Ovary (tissue), 3 donors: ENCODE measurements at regions not wholly inside any gene's neighbourhood (a gene's known extent, or its start where the extent isn't known, plus 50 kb on each side); places are given as distances from the start of the nearest gene placed in this dataset.

Experiments
- EP300 ChIP-seq: sonication (generic); formaldehyde crosslinking; IDR thresholded peaks from one replicate; pipeline ENCODE4 v1.6.1; 2017; ENCODE audit warnings: antibody characterized with exemption
- POLR2A ChIP-seq: fragments of 450-650 bp; IDR thresholded peaks from one replicate; pipeline ENCODE4 v1.6.1; 2017; ENCODE audit warnings: antibody characterized with exemption, mild to moderate bottlenecking, moderate library complexity
- TF ChIP-seq, protein P1 (sequence below), 3 donors: fragments of 450-650 bp in 2 of 3; fragments of 200-600 bp in 1 of 3; IDR thresholded peaks; one replicate each; pipeline versions ENCODE4 v1.5.1 to v1.8.0; 2016 to 2022; ENCODE audit warnings: antibody characterized with exemption in 3 of 3, mild to moderate bottlenecking in 1 of 3
- donor health status: DM: no; HTN: no; CAD: no.

DNA sequence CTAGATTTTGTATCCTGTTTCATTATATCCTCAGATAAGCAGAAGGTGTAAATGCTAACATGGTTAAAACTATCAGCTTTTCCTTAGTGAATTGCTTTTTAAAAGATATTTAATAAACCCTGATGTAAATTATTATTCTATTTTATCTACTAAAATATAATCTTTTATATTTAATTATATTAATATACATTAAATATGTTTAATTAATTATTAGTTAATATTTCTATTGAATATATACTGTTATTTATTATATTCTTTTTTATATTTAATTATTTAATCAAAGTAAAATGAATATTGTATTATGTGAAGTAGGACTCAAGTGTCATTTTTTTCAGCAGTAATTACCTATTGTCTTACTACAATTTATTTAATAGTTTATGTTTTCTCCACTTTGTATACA is 179.7 kb upstream of the ADGRL4 start:
- TF ChIP-seq, protein P1, sequence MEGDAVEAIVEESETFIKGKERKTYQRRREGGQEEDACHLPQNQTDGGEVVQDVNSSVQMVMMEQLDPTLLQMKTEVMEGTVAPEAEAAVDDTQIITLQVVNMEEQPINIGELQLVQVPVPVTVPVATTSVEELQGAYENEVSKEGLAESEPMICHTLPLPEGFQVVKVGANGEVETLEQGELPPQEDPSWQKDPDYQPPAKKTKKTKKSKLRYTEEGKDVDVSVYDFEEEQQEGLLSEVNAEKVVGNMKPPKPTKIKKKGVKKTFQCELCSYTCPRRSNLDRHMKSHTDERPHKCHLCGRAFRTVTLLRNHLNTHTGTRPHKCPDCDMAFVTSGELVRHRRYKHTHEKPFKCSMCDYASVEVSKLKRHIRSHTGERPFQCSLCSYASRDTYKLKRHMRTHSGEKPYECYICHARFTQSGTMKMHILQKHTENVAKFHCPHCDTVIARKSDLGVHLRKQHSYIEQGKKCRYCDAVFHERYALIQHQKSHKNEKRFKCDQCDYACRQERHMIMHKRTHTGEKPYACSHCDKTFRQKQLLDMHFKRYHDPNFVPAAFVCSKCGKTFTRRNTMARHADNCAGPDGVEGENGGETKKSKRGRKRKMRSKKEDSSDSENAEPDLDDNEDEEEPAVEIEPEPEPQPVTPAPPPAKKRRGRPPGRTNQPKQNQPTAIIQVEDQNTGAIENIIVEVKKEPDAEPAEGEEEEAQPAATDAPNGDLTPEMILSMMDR (IDR thresholded peaks at IDR 0.05), result no peak
- TF ChIP-seq POLR2A, result no peak
- TF ChIP-seq EP300, result no peak
